ENCODE measurements at regions not wholly inside any gene's neighbourhood (a gene's known extent, or its start where the extent isn't known, plus 50 kb on each side); places are given as distances from the start of the nearest gene placed in this dataset.

DNA sequence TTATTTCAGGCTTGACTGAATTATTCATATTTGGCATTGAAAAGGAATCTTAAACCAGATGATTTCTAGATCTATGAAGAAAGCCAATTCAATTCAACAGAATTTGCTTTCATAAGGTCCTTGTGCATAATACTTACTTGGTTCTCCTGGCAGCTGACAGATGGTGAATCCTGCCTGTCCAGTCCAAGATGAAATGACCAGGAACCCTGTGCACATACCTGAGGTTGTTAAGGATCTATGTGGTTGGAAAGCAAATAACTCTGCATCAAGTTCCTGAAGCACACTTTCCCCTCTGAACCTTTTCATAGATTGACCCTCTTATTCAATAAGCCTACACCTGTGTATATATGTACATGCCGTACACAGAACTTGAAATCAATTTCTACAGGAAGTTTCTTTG, 562.7 kb downstream of the PPARGC1A start:
- Histone ChIP-seq H3K4me3 (ENCODE audit: low read length, poor library complexity, severe bottlenecking) (no peak overlapping the region), H2AFZ (ENCODE audit: low read length) (no peak overlapping the region), H3K4me1 (ENCODE audit: insufficient read depth, low read length, poor library complexity, severe bottlenecking) (no peaks in the 10 kb centered on the region), H3K4me2 (ENCODE audit: low read depth, low read length, poor library complexity, severe bottlenecking) (no peak overlapping the region), H3K36me3 (ENCODE audit: insufficient read depth, low read length) (no peaks in the 10 kb centered on the region), H3F3A (ENCODE audit: low read depth) (no peaks in the 10 kb centered on the region), H4K20me1 (ENCODE audit: insufficient read depth, low read length, poor library complexity, severe bottlenecking) (no peaks in the 10 kb centered on the region), H3K9me2 (replicated peaks; ENCODE audit: low read depth, low read length) (no peaks in the 10 kb centered on the region), H3K79me2 (ENCODE audit: insufficient read depth, low read length) (no peaks in the 10 kb centered on the region), H3K9me3 (ENCODE audit: insufficient read depth, low read depth, low read length) (no peaks in the 10 kb centered on the region), H3K27me3 (ENCODE audit: insufficient read depth, low read length, poor library complexity, severe bottlenecking) (no peaks in the 10 kb centered on the region), H3K9ac (ENCODE audit: low read depth, low read length, poor library complexity, severe bottlenecking) (no peak overlapping the region)
- TF ChIP-seq EZH2phosphoT487 (IDR thresholded peaks at IDR 0.05; ENCODE audit: borderline replicate concordance) (no peak), CTCF (conservative IDR thresholded peaks at IDR 0.05; ENCODE audit: low read length) (no peak)

GRCh38 chr4:23324021-23324690, 565.7 kb downstream of the PPARGC1A start:
- Histone ChIP-seq H3K4me1 (ENCODE audit: insufficient read depth, low read length, poor library complexity, severe bottlenecking) (no peaks in the 10 kb centered on the region), H3K4me3 (ENCODE audit: low read length, poor library complexity, severe bottlenecking) (no peak overlapping the region), H3K4me2 (ENCODE audit: low read depth, low read length, poor library complexity, severe bottlenecking) (no peak overlapping the region), H2AFZ (ENCODE audit: low read length) (no peak overlapping the region), H4K20me1 (ENCODE audit: insufficient read depth, low read length, poor library complexity, severe bottlenecking) (no peaks in the 10 kb centered on the region), H3K79me2 (ENCODE audit: insufficient read depth, low read length) (no peaks in the 10 kb centered on the region), H3K9ac (ENCODE audit: low read depth, low read length, poor library complexity, severe bottlenecking) (no peak overlapping the region), H3K9me2 (replicated peaks; ENCODE audit: low read depth, low read length) (no peaks in the 10 kb centered on the region), H3K9me3 (ENCODE audit: insufficient read depth, low read depth, low read length) (no peaks in the 10 kb centered on the region), H3K36me3 (ENCODE audit: insufficient read depth, low read length) (no peaks in the 10 kb centered on the region), H3K27me3 (ENCODE audit: insufficient read depth, low read length, poor library complexity, severe bottlenecking) (no peaks in the 10 kb centered on the region), H3F3A (ENCODE audit: low read depth) (no peaks in the 10 kb centered on the region)
- TF ChIP-seq CTCF (conservative IDR thresholded peaks at IDR 0.05; ENCODE audit: low read length) (no peak), EZH2phosphoT487 (IDR thresholded peaks at IDR 0.05; ENCODE audit: borderline replicate concordance) (no peak)

DNA sequence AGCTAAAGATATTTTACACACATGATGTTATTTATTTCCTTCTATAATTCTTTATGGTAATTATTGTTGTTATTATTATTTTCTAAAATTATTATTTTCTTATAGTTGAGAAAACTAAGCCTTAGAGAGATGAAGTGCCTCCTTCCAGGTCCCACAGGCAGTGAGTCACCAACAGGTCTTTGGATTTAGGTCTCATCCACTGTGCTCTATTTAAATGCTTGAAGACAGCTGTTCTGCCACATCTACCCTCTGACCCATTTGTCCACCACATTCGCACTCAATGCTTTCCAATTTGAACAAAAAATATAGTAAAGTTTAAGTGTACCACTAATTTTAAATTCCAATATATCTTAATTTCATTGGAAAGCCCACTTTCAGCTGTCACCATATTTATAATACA, 566.4 kb downstream of the PPARGC1A start:
- Histone ChIP-seq H4K20me1 (ENCODE audit: insufficient read depth, low read length, poor library complexity, severe bottlenecking) (no peaks in the 10 kb centered on the region), H3K79me2 (ENCODE audit: insufficient read depth, low read length) (no peaks in the 10 kb centered on the region), H3K9me2 (replicated peaks; ENCODE audit: low read depth, low read length) (no peaks in the 10 kb centered on the region), H3K27me3 (ENCODE audit: insufficient read depth, low read length, poor library complexity, severe bottlenecking) (no peaks in the 10 kb centered on the region), H2AFZ (ENCODE audit: low read length) (no peak overlapping the region), H3K9ac (ENCODE audit: low read depth, low read length, poor library complexity, severe bottlenecking) (no peak overlapping the region), H3K4me2 (ENCODE audit: low read depth, low read length, poor library complexity, severe bottlenecking) (no peak overlapping the region), H3K36me3 (ENCODE audit: insufficient read depth, low read length) (no peaks in the 10 kb centered on the region), H3K4me3 (ENCODE audit: low read length, poor library complexity, severe bottlenecking) (no peak overlapping the region), H3F3A (ENCODE audit: low read depth) (no peaks in the 10 kb centered on the region), H3K4me1 (ENCODE audit: insufficient read depth, low read length, poor library complexity, severe bottlenecking) (no peaks in the 10 kb centered on the region), H3K9me3 (ENCODE audit: insufficient read depth, low read depth, low read length) (no peaks in the 10 kb centered on the region)
- TF ChIP-seq EZH2phosphoT487 (IDR thresholded peaks at IDR 0.05; ENCODE audit: borderline replicate concordance) (no peak), CTCF (conservative IDR thresholded peaks at IDR 0.05; ENCODE audit: low read length) (no peak)
